ENCODE measurements at regions not wholly inside any gene's neighbourhood (a gene's known extent, or its start where the extent isn't known, plus 50 kb on each side); places are given as distances from the start of the nearest gene placed in this dataset.

DNA sequence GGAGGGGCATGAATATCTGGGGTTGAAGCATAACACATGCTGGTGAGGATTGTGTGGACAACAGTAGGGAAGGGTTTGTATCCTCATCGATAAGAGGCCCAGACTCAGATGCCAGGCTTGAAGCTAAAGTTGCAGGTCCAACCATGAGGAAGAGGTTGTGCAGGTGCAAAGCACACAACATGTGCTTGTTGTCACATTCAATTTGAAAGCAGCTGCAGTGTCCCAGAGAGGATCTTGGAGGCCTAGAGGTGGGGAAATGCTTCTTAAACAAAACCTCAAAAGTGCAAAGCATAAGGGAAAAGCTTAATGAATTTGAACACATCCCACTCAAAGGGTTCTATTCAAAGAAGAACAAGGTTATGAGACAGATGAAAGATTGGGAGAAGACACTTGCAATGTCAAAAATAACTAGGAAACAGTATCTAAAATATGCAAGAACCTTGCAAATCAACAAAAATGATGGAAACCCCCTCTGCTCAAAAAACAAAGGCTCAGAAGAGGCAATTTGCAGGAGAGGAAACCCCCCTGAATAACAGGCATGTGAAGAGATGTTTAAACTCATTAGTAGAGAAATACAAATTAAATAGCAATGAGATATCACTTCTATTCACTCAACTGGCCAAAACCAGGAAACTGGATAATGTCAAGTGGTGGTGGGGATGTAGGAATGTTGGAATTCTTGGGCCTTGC lies 187.1 kb downstream of the KATNAL1 start:
- CTCF ChIA-PET = no interaction called here

DNA sequence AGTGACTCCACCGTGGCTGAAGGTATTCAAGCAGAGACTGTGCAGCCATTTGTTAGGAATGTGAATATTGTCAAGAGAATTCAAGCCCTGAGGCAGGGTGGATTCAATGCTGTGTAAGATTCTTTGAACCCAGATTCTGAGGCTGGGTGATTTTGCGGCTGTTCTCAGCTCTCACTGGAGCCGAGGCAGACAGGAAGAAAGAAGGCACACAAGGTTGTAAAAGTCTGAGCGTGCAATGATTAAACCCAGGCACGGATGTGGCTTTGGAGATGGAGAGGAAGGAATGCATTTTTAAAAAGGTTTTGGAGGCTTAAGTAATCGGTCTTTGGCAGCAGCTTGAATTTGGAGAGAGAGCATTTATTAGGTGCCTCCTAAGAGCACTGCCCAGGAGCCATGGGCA lies 187.9 kb downstream of the KATNAL1 start:
- no peaks in the 10 kb centered on the region for H4K20me1 ChIP-seq (ENCODE audit: insufficient read depth)
- BruUV-seq (replicated peaks) = no TSS peak
- CTCF ChIA-PET = no interaction called here
- no peak overlapping the region for H3K27ac ChIP-seq
- no peaks in the 10 kb centered on the region for H3K27me3 ChIP-seq (ENCODE audit: insufficient read depth, low read depth)
- no peaks in the 10 kb centered on the region for H3K9me3 ChIP-seq (ENCODE audit: insufficient read depth, low read depth)
- H3K4me3 ChIP-seq = no peak overlapping the region
- H3K79me2 ChIP-seq (ENCODE audit: low read depth) = no peaks in the 10 kb centered on the region
- no peaks in the 10 kb centered on the region for H3K36me3 ChIP-seq (ENCODE audit: low read depth)
- TF ChIP-seq CTCF (conservative IDR thresholded peaks at IDR 0.05) = no peak
- TF ChIP-seq EZH2 (IDR thresholded peaks at IDR 0.05; ENCODE audit: low read depth) = no peak
- POLR2A ChIA-PET (ENCODE audit: unreplicated experiment) = no interaction called here
- no peak overlapping the region for H2AFZ ChIP-seq
- H3F3A ChIP-seq (ENCODE audit: insufficient read depth, low read depth) = no peaks in the 10 kb centered on the region
- no peak for DNase-seq
- H3K4me2 ChIP-seq = no peak overlapping the region
- intact Hi-C loops (cut with micrococcal nuclease; ENCODE audit: unreplicated experiment) = no loop called here
- H3K4me1 ChIP-seq (replicated peaks; ENCODE audit: insufficient read depth) = peaks cover under 1% of the 10 kb centered on the region; the same call in 1 of the 2 replicates
- no peaks in the 10 kb centered on the region for H3K9me2 ChIP-seq (ENCODE audit: insufficient read depth)

More for the DNA sequence above, 187.1 kb downstream of the KATNAL1 start:
- BruUV-seq (replicated peaks) = no TSS peak
- Histone ChIP-seq H3F3A (ENCODE audit: insufficient read depth, low read depth) (no peaks in the 10 kb centered on the region; the same call in 1 of the 2 replicates), H3K79me2 (ENCODE audit: low read depth) (no peaks in the 10 kb centered on the region), H3K27me3 (ENCODE audit: insufficient read depth, low read depth) (no peaks in the 10 kb centered on the region), H3K9me2 (ENCODE audit: insufficient read depth) (no peaks in the 10 kb centered on the region), H3K27ac (no peak overlapping the region), H3K36me3 (ENCODE audit: low read depth) (no peaks in the 10 kb centered on the region), H4K20me1 (ENCODE audit: insufficient read depth) (no peaks in the 10 kb centered on the region), H3K4me3 (no peak overlapping the region), H3K9me3 (ENCODE audit: insufficient read depth, low read depth) (no peaks in the 10 kb centered on the region), H2AFZ (no peak overlapping the region), H3K4me1 (replicated peaks; ENCODE audit: insufficient read depth) (peaks cover 3% of the 10 kb centered on the region), H3K4me2 (no peak overlapping the region)
- no peak for TF ChIP-seq EZH2 (IDR thresholded peaks at IDR 0.05; ENCODE audit: low read depth)
- TF ChIP-seq CTCF (conservative IDR thresholded peaks at IDR 0.05) = no peak
- no peak for DNase-seq
- POLR2A ChIA-PET (ENCODE audit: unreplicated experiment) = no interaction called here
- intact Hi-C loops (cut with micrococcal nuclease; ENCODE audit: unreplicated experiment) = no loop called here

- CTCF ChIA-PET = interaction anchor here (2.3 kb wide), 1 partner anchor 345 kb away, joined by 14 read pairs; no protein-coding TSS in a partner anchor
- Histone ChIP-seq H3K4me1 (replicated peaks; ENCODE audit: insufficient read depth) (peaks cover 15% of the 10 kb centered on the region; the same call in 1 of the 2 replicates), H3K4me3 (no peak overlapping the region), H4K20me1 (ENCODE audit: insufficient read depth) (no peaks in the 10 kb centered on the region), H3K9me3 (ENCODE audit: insufficient read depth, low read depth) (no peaks in the 10 kb centered on the region), H3K79me2 (ENCODE audit: low read depth) (no peaks in the 10 kb centered on the region), H3K27me3 (ENCODE audit: insufficient read depth, low read depth) (no peaks in the 10 kb centered on the region), H3F3A (ENCODE audit: insufficient read depth, low read depth) (no peaks in the 10 kb centered on the region), H3K4me2 (no peak overlapping the region), H3K9me2 (ENCODE audit: insufficient read depth) (no peaks in the 10 kb centered on the region), H2AFZ (no peak overlapping the region), H3K36me3 (ENCODE audit: low read depth) (no peaks in the 10 kb centered on the region), H3K27ac (no peak overlapping the region)
- no peak for DNase-seq
- no TSS peak for BruUV-seq (replicated peaks)
- no peak for TF ChIP-seq EZH2 (IDR thresholded peaks at IDR 0.05; ENCODE audit: low read depth)
- no peak for TF ChIP-seq CTCF (conservative IDR thresholded peaks at IDR 0.05)
- POLR2A ChIA-PET (ENCODE audit: unreplicated experiment) = no interaction called here
- intact Hi-C loops (cut with micrococcal nuclease; ENCODE audit: unreplicated experiment) = no loop called here
These were observed 191.0 kb downstream of the KATNAL1 start for GRCh38 chr13:30116379-30116778.

Data from PC-9 (cell line).